CD4-positive, alpha-beta T cell (primary cell): ENCODE measurements at regions not wholly inside any gene's neighbourhood (a gene's known extent, or its start where the extent isn't known, plus 50 kb on each side); places are given as distances from the start of the nearest gene placed in this dataset.

Experiments used
- ATAC-seq: fragments of 200-7000 bp; cut with Tn5 transposase; one replicate; pipeline ENCODE4 v1.10.0; 2022; ENCODE audit warnings: mild to moderate bottlenecking; ENCODE audit not compliant: poor library complexity
- CTCF ChIA-PET: fragments of 350-600 bp; sonication (Branson Sonifier 250); formaldehyde crosslinking; loops from one replicate; lab custom pipeline; 2021; ENCODE audit warnings: antibody characterized with exemption, inconsistent platforms; lab: Charles Lee
- POLR2A ChIA-PET: fragments of 350-600 bp; sonication (Branson Sonifier 250); formaldehyde crosslinking; loops from one replicate; lab custom pipeline; 2021; ENCODE audit warnings: antibody characterized with exemption, inconsistent platforms; lab: Charles Lee
- DNase-seq, 14 experiments: peaks; one replicate each; pipeline ENCODE4 v3.0.0-alpha.2; 2013 to 2020; ENCODE audit warnings: mixed read lengths in 2 of 14
- H3K27ac ChIP-seq, 2 donors: one replicate each; pipeline versions ENCODE4 v1.5.1 to v1.7.0; 2013; ENCODE audit warnings: low read length in 2 of 2, low read depth in 1 of 2, mild to moderate bottlenecking in 1 of 2
- H3K27me3 ChIP-seq, 2 experiments: 1 replicate in 1 of 2; 2 replicates in 1 of 2; pipeline versions ENCODE4 v1.6.1 to v1.7.0; 2013; ENCODE audit warnings: low read length in 2 of 2, control low read depth in 1 of 2, mild to moderate bottlenecking in 1 of 2, moderate library complexity in 1 of 2; ENCODE audit not compliant: insufficient read depth in 2 of 2, control insufficient read depth in 1 of 2
- H3K36me3 ChIP-seq: one replicate; pipeline ENCODE4 v1.6.1; 2013; ENCODE audit warnings: low read length, control low read depth; ENCODE audit not compliant: insufficient read depth
- H3K4me1 ChIP-seq: one replicate; pipeline ENCODE4 v1.6.1; 2013; ENCODE audit warnings: low read length, control low read depth; ENCODE audit not compliant: insufficient read depth
- H3K4me3 ChIP-seq: one replicate; pipeline ENCODE4 v1.5.1; 2013; ENCODE audit warnings: mild to moderate bottlenecking, low read length, moderate library complexity
- H3K9me3 ChIP-seq, 2 experiments: 1 replicate in 1 of 2; 2 replicates in 1 of 2; pipeline versions ENCODE4 v1.6.1 to v1.7.0; 2013; ENCODE audit warnings: low read length in 2 of 2, mild to moderate bottlenecking in 2 of 2, control low read depth in 1 of 2, moderate library complexity in 1 of 2; ENCODE audit not compliant: control insufficient read depth in 1 of 2, insufficient read depth in 1 of 2
- H3K27ac Mint-ChIP-seq: one replicate; pipeline ENCODE4 v1.8.0; 2020; ENCODE audit warnings: mixed read lengths
- H3K27me3 Mint-ChIP-seq: one replicate; pipeline ENCODE4 v1.8.0; 2021; ENCODE audit warnings: mixed read lengths
- H3K36me3 Mint-ChIP-seq: one replicate; pipeline ENCODE4 v1.8.0; 2021; ENCODE audit warnings: low read depth, mixed read lengths
- H3K4me1 Mint-ChIP-seq: one replicate; pipeline ENCODE4 v1.8.0; 2021; ENCODE audit warnings: low read depth, mixed read lengths
- H3K4me3 Mint-ChIP-seq: one replicate; pipeline ENCODE4 v1.8.0; 2020; ENCODE audit warnings: mild to moderate bottlenecking, mixed read lengths
- H3K9me3 Mint-ChIP-seq: one replicate; pipeline ENCODE4 v1.8.0; 2020; ENCODE audit warnings: mixed read lengths
- CTCF ChIP-seq: fragments of 200-600 bp; IDR thresholded peaks from one replicate; pipeline ENCODE4 v1.8.0; 2022; ENCODE audit warnings: antibody characterized with exemption, mild to moderate bottlenecking
- intact Hi-C, 2 experiments: fragments of 100-400 bp; cut with DNase I in 1 of 2; cut with micrococcal nuclease in 1 of 2; formaldehyde crosslinking; loops; one replicate each; pipeline versions ENCODE4 v1.15.1 to v1.9.0; 2023 to 2025; cut with DNase I, micrococcal nuclease

- no peaks in the 10 kb centered on the region for H3K36me3 Mint-ChIP-seq
- POLR2A ChIA-PET = no interaction called here
- DNase-seq (no peak), ATAC-seq (no peak)
- Histone ChIP-seq H3K9me3 (no peaks in the 10 kb centered on the region), H3K36me3 (no peaks in the 10 kb centered on the region), H3K27me3 (no peaks in the 10 kb centered on the region), H3K4me1 (no peaks in the 10 kb centered on the region), H3K4me3 (no peak overlapping the region), H3K27ac (no peak overlapping the region)
- no peak for TF ChIP-seq CTCF
- no peaks in the 10 kb centered on the region for H3K9me3 Mint-ChIP-seq
- no peaks in the 10 kb centered on the region for H3K4me1 Mint-ChIP-seq
- intact Hi-C loops = no loop called here
- no peak overlapping the region for H3K27ac Mint-ChIP-seq
- CTCF ChIA-PET = no interaction called here
- peaks cover 14% of the 10 kb centered on the region for H3K27me3 Mint-ChIP-seq
- no peak overlapping the region for H3K4me3 Mint-ChIP-seq
These were observed 186.9 kb upstream of the LNX1 start for GRCh38 chr4:53778155-53778554.

DNA sequence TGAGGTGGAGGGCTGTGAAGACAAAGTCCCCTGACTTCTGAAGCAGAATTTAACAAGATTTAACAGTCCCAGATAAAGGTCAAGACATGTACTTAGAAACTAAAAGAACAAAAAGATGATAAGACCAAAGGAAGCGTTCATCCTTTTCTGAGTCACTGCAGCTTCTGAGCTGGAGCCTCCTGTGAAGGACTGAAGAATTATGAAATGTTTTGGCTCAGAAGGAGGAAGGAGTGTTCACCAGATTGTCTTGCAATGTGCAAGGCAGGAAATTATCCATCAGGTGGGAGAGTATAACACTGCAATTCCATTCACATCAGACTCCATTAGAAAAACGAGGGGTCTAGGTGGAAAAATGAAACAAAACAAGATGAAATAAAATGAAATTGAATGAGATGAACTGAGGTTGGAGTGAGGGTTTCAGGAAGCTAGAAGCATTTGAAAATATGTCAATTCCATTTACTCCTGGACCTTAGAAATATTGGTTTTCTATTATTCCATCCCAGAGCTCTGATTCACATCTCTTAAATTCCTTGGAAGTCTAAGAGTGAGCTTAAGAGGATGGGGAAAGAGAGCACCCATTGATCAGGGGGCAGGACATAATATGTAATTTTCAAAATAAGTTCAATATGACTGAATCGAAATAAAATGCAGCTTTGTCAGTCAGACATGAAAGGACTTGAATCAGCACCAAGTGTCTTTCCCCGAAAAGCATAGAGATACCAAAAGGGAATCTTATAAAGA lies 186.1 kb upstream of the LNX1 start:
- H3K4me1 ChIP-seq = no peaks in the 10 kb centered on the region

DNA sequence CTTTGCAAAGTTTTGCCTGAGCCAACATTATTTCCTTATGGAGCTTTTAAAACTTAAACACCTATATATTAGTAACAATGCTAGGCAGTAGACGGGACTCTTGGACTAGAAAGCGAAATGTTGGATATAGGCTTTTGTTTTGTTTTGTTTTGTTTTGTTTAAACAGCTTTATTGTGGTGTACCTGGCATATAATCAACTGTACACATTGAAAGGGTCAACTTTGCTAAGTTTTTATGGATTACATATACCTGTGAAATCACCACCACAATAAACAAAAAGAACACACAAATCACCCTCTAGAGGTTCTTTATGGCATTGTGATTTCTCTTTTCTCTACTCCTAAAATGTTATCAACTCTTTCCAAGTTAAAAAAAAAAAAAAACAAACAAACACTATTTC lies 184.9 kb upstream of the LNX1 start:
- ATAC-seq (no peak), DNase-seq (no peak)
- Histone ChIP-seq H3K36me3 (no peaks in the 10 kb centered on the region), H3K27ac (no peak overlapping the region), H3K4me1 (no peaks in the 10 kb centered on the region), H3K4me3 (no peak overlapping the region), H3K27me3 (no peaks in the 10 kb centered on the region), H3K9me3 (no peaks in the 10 kb centered on the region)
- H3K4me3 Mint-ChIP-seq = no peak overlapping the region
- no peak overlapping the region for H3K27ac Mint-ChIP-seq
- no peaks in the 10 kb centered on the region for H3K36me3 Mint-ChIP-seq
- ChIA-PET POLR2A (no interaction called here), CTCF (no interaction called here)
- H3K4me1 Mint-ChIP-seq = no peaks in the 10 kb centered on the region
- no peaks in the 10 kb centered on the region for H3K9me3 Mint-ChIP-seq
- intact Hi-C loops = no loop called here
- H3K27me3 Mint-ChIP-seq = peaks cover 14% of the 10 kb centered on the region
- no peak for TF ChIP-seq CTCF

More for the DNA sequence above, 186.1 kb upstream of the LNX1 start:
- POLR2A ChIA-PET = no interaction called here
- intact Hi-C loops = no loop called here
- Histone ChIP-seq H3K27ac (no peak overlapping the region), H3K9me3 (no peaks in the 10 kb centered on the region), H3K36me3 (no peaks in the 10 kb centered on the region), H3K4me3 (no peak overlapping the region), H3K27me3 (no peaks in the 10 kb centered on the region)
- ATAC-seq (no peak), DNase-seq (no peak)
- H3K4me3 Mint-ChIP-seq = no peak overlapping the region
- no peak overlapping the region for H3K27ac Mint-ChIP-seq
- H3K36me3 Mint-ChIP-seq = no peaks in the 10 kb centered on the region
- no peak for TF ChIP-seq CTCF
- no peaks in the 10 kb centered on the region for H3K9me3 Mint-ChIP-seq
- H3K27me3 Mint-ChIP-seq = peaks cover 14% of the 10 kb centered on the region
- no peaks in the 10 kb centered on the region for H3K4me1 Mint-ChIP-seq
- CTCF ChIA-PET = no interaction called here
